ENCODE measurements at regions not wholly inside any gene's neighbourhood (a gene's known extent, or its start where the extent isn't known, plus 50 kb on each side); places are given as distances from the start of the nearest gene placed in this dataset.

GRCh38 chr14:28671425-28671824 is 95.2 kb upstream of the FOXG1 start:
- TF ChIP-seq, protein P1, sequence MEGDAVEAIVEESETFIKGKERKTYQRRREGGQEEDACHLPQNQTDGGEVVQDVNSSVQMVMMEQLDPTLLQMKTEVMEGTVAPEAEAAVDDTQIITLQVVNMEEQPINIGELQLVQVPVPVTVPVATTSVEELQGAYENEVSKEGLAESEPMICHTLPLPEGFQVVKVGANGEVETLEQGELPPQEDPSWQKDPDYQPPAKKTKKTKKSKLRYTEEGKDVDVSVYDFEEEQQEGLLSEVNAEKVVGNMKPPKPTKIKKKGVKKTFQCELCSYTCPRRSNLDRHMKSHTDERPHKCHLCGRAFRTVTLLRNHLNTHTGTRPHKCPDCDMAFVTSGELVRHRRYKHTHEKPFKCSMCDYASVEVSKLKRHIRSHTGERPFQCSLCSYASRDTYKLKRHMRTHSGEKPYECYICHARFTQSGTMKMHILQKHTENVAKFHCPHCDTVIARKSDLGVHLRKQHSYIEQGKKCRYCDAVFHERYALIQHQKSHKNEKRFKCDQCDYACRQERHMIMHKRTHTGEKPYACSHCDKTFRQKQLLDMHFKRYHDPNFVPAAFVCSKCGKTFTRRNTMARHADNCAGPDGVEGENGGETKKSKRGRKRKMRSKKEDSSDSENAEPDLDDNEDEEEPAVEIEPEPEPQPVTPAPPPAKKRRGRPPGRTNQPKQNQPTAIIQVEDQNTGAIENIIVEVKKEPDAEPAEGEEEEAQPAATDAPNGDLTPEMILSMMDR (conservative IDR thresholded peaks at IDR 0.05; ENCODE audit: low read depth, low read length): no peak
- no peak for TF ChIP-seq EZH2 (IDR thresholded peaks at IDR 0.05; ENCODE audit: borderline replicate concordance, low read depth, low read length, poor library complexity, severe bottlenecking)

All from A673 (cell line).